ENCODE measurements at regions not wholly inside any gene's neighbourhood (a gene's known extent, or its start where the extent isn't known, plus 50 kb on each side); places are given as distances from the start of the nearest gene placed in this dataset.
"Not testable (repeated sequence)": the region's sequence is repeated elsewhere in the genome, so short reads cannot be mapped to it uniquely, and the experiment has no call there.

GRCh38 chr6:164344801-164345291 is 930.3 kb downstream of the QKI start:
- Histone ChIP-seq H3K27ac (no peak overlapping the region), H3K36me3 (no peaks in the 10 kb centered on the region), H3K4me3 (no peak overlapping the region), H3K4me1 (no peaks in the 10 kb centered on the region), H3K27me3 (no peaks in the 10 kb centered on the region), H3K9me3 (replicated peaks) (no peaks in the 10 kb centered on the region)
- DNase-seq = no peak

GRCh38 chr6:164339442-164339841 is 924.9 kb downstream of the QKI start:
- H3K27me3 ChIP-seq; H3K9me3 ChIP-seq (replicated peaks); H3K36me3 ChIP-seq; H3K4me1 ChIP-seq; DNase-seq; H3K4me3 ChIP-seq; H3K27ac ChIP-seq: not testable (repeated sequence)

- H3K4me1 ChIP-seq = no peaks in the 10 kb centered on the region
- H3K27me3 ChIP-seq = no peaks in the 10 kb centered on the region
- H3K36me3 ChIP-seq = no peaks in the 10 kb centered on the region
- H3K27ac ChIP-seq = no peak overlapping the region
- no peak for DNase-seq
- no peaks in the 10 kb centered on the region for H3K9me3 ChIP-seq (replicated peaks)
- no peak overlapping the region for H3K4me3 ChIP-seq
Observed at GRCh38 chr6:164337925-164338397, 923.4 kb downstream of the QKI start.

- Histone ChIP-seq H3K27ac (no peak overlapping the region), H3K4me3 (no peak overlapping the region), H3K9me3 (replicated peaks) (no peaks in the 10 kb centered on the region), H3K36me3 (no peaks in the 10 kb centered on the region), H3K4me1 (no peaks in the 10 kb centered on the region), H3K27me3 (no peaks in the 10 kb centered on the region)
- DNase-seq = no peak
Observed at GRCh38 chr6:164337024-164337924, 922.8 kb downstream of the QKI start.

- Histone ChIP-seq H3K4me3 (no peak overlapping the region), H3K9me3 (replicated peaks) (no peaks in the 10 kb centered on the region), H3K4me1 (no peaks in the 10 kb centered on the region), H3K36me3 (no peaks in the 10 kb centered on the region), H3K27me3 (no peaks in the 10 kb centered on the region), H3K27ac (no peak overlapping the region)
- DNase-seq = no peak
Observed at GRCh38 chr6:164336455-164336854, 921.9 kb downstream of the QKI start.

- no peak for DNase-seq
- no peaks in the 10 kb centered on the region for H3K27me3 ChIP-seq
- H3K4me1 ChIP-seq = no peaks in the 10 kb centered on the region
- H3K27ac ChIP-seq = no peak overlapping the region
- no peaks in the 10 kb centered on the region for H3K9me3 ChIP-seq (replicated peaks)
- H3K4me3 ChIP-seq = no peak overlapping the region
- H3K36me3 ChIP-seq = no peaks in the 10 kb centered on the region
Observed at GRCh38 chr6:164331026-164331425, 916.5 kb downstream of the QKI start.

- no peak overlapping the region for H3K27ac ChIP-seq
- H3K36me3 ChIP-seq = no peaks in the 10 kb centered on the region
- no peaks in the 10 kb centered on the region for H3K9me3 ChIP-seq (replicated peaks)
- H3K4me3 ChIP-seq = no peak overlapping the region
- no peak for DNase-seq
- H3K27me3 ChIP-seq = no peaks in the 10 kb centered on the region
- no peaks in the 10 kb centered on the region for H3K4me1 ChIP-seq
Observed at GRCh38 chr6:164325168-164325567, 910.6 kb downstream of the QKI start.

GRCh38 chr6:164322533-164322932 is 908.0 kb downstream of the QKI start:
- H3K27ac ChIP-seq = no peak overlapping the region

GRCh38 chr6:164321297-164321696 is 906.8 kb downstream of the QKI start:
- H3K27ac ChIP-seq = no peak overlapping the region
- no peaks in the 10 kb centered on the region for H3K9me3 ChIP-seq (replicated peaks)
- DNase-seq = no peak
- no peaks in the 10 kb centered on the region for H3K27me3 ChIP-seq
- H3K4me3 ChIP-seq = no peak overlapping the region
- no peaks in the 10 kb centered on the region for H3K36me3 ChIP-seq
- no peaks in the 10 kb centered on the region for H3K4me1 ChIP-seq

More at GRCh38 chr6:164322533-164322932, 908.0 kb downstream of the QKI start:
- Histone ChIP-seq H3K9me3 (replicated peaks) (no peaks in the 10 kb centered on the region), H3K27me3 (no peaks in the 10 kb centered on the region), H3K4me1 (no peaks in the 10 kb centered on the region), H3K36me3 (no peaks in the 10 kb centered on the region), H3K4me3 (no peak overlapping the region)
- no peak for DNase-seq

- Histone ChIP-seq H3K4me3 (no peak overlapping the region), H3K9me3 (replicated peaks) (no peaks in the 10 kb centered on the region), H3K27ac (no peak overlapping the region), H3K4me1 (no peaks in the 10 kb centered on the region), H3K27me3 (no peaks in the 10 kb centered on the region), H3K36me3 (no peaks in the 10 kb centered on the region)
- no peak for DNase-seq
Observed at GRCh38 chr6:164315376-164315775, 900.9 kb downstream of the QKI start.

GRCh38 chr6:164308339-164308738 is 893.8 kb downstream of the QKI start:
- H3K36me3 ChIP-seq = no peaks in the 10 kb centered on the region
- no peaks in the 10 kb centered on the region for H3K4me1 ChIP-seq

GRCh38 chr6:164303102-164303964 is 888.8 kb downstream of the QKI start:
- no peak overlapping the region for H3K27ac ChIP-seq
- no peaks in the 10 kb centered on the region for H3K4me1 ChIP-seq
- no peaks in the 10 kb centered on the region for H3K27me3 ChIP-seq
- DNase-seq = peak; percentile 36 to 52
- no peak overlapping the region for H3K4me3 ChIP-seq
- no peaks in the 10 kb centered on the region for H3K36me3 ChIP-seq
- H3K9me3 ChIP-seq (replicated peaks) = no peaks in the 10 kb centered on the region

More at GRCh38 chr6:164308339-164308738, 893.8 kb downstream of the QKI start:
- Histone ChIP-seq H3K4me3 (no peak overlapping the region), H3K9me3 (replicated peaks) (no peaks in the 10 kb centered on the region), H3K27me3 (no peaks in the 10 kb centered on the region), H3K27ac (no peak overlapping the region)
- DNase-seq = no peak

GRCh38 chr6:164296411-164296810 is 881.9 kb downstream of the QKI start:
- Histone ChIP-seq H3K36me3 (no peaks in the 10 kb centered on the region), H3K9me3 (replicated peaks) (no peaks in the 10 kb centered on the region), H3K4me1 (no peaks in the 10 kb centered on the region), H3K4me3 (no peak overlapping the region), H3K27ac (no peak overlapping the region), H3K27me3 (no peaks in the 10 kb centered on the region)
- no peak for DNase-seq

GRCh38 chr6:164294047-164294784 is 879.7 kb downstream of the QKI start:
- Histone ChIP-seq H3K4me3 (no peak overlapping the region), H3K36me3 (no peaks in the 10 kb centered on the region), H3K4me1 (no peaks in the 10 kb centered on the region), H3K9me3 (replicated peaks) (no peaks in the 10 kb centered on the region), H3K27me3 (no peaks in the 10 kb centered on the region), H3K27ac (no peak overlapping the region)
- no peak for DNase-seq
